ENCODE measurements at regions not wholly inside any gene's neighbourhood (a gene's known extent, or its start where the extent isn't known, plus 50 kb on each side); places are given as distances from the start of the nearest gene placed in this dataset.

DNA sequence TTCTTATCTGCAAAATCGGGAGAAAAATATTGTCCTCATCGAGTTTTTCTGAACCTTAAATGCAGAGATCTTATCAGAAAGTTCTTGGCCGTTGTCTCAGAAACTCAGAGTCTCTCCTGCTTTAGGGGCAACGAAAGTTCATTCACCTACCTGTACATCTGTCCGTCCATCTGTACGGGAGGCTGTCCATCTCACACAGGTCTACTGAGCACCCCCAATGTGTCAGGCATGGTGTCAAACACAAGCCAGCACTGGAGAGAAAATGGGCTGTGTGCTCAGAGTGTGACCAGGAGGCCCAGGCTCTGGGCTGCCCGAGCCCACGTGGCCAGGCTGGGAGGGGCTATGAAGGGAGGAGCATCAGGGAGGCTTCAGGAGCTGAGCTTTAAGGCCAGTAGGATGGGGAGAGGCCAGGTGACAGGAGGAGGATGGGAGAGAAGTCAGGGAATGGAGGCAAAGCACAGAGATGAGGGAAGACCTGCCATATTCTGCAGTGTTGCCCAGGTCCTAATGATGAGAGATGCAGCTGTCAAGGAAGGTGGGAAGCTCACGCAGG is 62.4 kb upstream of the MYEOV start:
- no peak overlapping the region for H3K27ac Mint-ChIP-seq
- DNase-seq: no peak
- H3K4me3 Mint-ChIP-seq: no peak overlapping the region
- peaks cover 10% of the 10 kb centered on the region for H3K27me3 Mint-ChIP-seq
- intact Hi-C loops (cut with micrococcal nuclease): no loop called here
- H3K9me3 Mint-ChIP-seq: peaks cover 10% of the 10 kb centered on the region
- no peaks in the 10 kb centered on the region for H3K4me1 Mint-ChIP-seq
- no peaks in the 10 kb centered on the region for H3K36me3 Mint-ChIP-seq (ENCODE audit: low read depth)

DNA sequence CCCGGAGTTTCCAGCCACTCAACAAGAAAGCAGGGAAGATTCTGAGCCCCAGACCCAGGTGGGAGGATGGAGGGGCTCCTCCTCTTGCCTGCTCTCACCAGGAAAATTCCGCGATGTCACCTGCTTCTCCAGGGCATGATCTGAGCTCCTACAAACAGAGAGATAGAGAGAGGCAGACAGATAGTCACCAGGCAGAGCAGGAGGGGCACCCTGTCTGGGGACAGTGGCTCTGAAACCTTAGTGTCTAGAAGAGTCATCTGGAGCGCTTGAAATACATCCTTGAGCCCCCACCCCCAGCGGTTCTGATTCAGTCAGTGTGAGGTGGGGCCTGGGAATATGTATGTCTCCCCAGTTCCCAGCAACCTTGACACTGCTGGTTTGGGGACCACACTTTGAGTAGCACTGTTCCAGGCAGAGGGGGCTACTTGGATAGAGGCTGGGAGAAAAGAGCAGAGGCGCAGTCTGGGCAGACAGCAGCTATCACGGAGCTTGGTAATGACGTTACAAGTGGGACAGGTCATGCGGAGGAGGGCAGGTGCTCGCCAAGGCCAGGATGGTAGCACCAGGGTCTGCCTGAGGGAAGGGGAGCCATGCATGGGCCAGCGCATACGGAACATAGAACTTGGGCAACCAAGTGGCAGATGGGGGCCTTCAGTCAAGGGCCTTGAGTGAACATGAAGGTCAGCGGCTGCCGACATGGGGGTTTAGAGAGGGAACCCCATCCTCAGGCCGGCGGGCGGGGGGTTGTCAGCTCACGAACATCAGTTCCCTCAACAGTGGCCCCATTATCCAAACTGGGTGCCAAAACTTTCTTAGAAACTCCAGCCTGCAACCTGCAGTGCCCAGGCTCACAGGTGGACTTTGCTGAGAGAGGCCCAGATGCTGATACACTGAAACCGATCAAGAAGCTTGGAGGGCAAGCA is 60.9 kb upstream of the MYEOV start:
- Mint-ChIP-seq H3K27me3 (peaks cover 8% of the 10 kb centered on the region), H3K4me1 (peaks cover under 1% of the 10 kb centered on the region), H3K27ac (no peak overlapping the region), H3K4me3 (no peak overlapping the region), H3K36me3 (ENCODE audit: low read depth) (no peaks in the 10 kb centered on the region), H3K9me3 (no peaks in the 10 kb centered on the region)
- intact Hi-C loops (cut with micrococcal nuclease): no loop called here
- no peak for DNase-seq

DNA sequence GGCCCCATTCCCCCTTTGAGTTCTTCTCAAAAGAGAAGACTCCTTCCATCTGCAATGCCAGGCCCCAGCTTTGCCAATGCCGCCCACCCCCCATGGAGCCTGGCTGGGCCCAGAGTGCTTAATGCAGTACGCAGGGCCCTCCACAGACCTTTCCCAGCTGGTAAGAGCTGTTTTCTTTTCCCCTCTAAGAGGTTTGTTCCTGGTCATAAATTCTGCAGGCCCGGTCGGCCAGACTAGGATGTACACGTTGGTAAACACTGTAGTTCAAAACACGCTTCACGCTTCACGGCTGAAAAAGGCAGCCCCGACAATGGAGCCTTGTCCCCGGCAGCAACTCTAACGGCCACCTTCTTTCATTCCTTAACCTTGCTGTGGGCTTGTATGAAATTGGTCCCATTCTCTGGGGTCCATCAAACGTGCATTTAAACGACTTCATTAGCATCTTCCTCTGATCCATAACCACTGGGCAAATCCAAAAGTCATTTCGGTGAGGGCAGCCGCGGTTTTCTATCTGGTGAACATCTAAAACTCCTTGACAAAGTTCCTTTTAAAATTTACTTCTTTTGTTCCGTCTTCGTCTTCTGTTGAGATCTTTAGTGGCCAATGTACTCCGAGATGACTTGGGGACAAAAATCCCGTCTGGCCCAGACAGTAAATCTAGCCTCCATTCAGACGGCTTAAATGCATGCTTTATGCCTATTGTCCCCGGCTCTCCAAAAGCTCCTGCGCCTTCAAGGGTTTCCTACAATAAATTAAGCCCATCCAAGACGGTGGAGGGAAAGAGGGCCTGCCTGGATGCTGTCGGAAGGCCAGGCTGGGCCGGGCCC is 60.0 kb upstream of the MYEOV start:
- H3K36me3 Mint-ChIP-seq (ENCODE audit: low read depth): no peaks in the 10 kb centered on the region
- peak overlapping the region; percentile 10 for H3K27ac Mint-ChIP-seq
- intact Hi-C loops (cut with micrococcal nuclease): no loop called here
- peaks cover 4% of the 10 kb centered on the region for H3K9me3 Mint-ChIP-seq
- H3K4me3 Mint-ChIP-seq: no peak overlapping the region
- DNase-seq: no peak
- H3K27me3 Mint-ChIP-seq: peaks cover 10% of the 10 kb centered on the region
- peaks cover 9% of the 10 kb centered on the region for H3K4me1 Mint-ChIP-seq

DNA sequence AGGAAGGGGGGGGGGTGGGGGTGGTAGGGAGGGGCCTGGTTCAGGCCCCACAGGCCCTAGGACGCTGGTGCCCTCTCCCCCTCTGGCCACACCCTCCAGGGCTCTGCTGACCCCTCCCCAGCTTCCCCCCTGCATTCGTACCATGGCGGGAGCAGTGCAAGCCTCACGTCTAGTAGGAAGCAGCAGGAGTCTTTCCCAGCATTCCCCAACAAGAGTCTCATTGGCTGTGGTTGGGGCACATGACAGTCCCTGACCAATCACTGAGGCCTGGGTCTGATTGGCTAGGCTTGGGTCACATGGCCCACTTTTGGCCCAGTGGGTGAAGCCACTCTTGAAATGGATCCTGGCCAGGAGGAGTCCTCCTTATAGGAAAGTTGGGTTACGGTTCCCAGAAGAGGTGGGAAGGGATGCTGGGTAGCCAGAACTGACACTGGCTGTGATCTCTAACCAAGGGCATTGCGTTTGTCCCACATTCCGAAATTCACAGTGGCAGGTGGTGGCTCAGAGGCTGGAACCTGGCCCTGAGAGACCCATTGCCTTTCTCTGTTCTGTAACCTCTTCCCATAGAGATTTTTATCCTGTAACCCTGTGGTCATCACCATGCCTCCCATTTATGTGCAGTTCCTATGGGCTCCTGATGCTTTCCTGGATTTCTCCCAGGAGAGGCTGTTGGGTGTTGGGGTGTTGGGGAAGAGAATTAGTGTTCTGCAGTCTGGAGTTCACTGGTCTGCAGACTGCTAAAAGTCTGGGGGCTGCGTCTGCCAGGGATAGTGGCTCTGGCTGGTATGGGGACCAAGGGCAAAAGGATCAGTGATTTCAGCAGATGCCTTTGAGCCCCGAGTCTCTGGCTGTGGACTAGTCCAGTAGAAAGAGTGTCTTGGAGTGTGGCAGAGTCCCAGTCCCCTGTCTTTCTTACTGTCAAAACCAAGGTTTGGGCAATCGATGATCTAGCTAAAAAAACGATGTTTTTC is 58.9 kb upstream of the MYEOV start:
- Mint-ChIP-seq H3K27me3 (peaks cover 10% of the 10 kb centered on the region), H3K4me3 (no peak overlapping the region), H3K36me3 (ENCODE audit: low read depth) (no peaks in the 10 kb centered on the region), H3K27ac (no peak overlapping the region), H3K4me1 (peaks cover 17% of the 10 kb centered on the region), H3K9me3 (peaks cover 4% of the 10 kb centered on the region)
- DNase-seq: no peak
- intact Hi-C loops (cut with micrococcal nuclease): loop anchor here (5.0 kb wide), 2 partner anchors 117 to 207 kb away; no protein-coding TSS in a partner anchor

DNA sequence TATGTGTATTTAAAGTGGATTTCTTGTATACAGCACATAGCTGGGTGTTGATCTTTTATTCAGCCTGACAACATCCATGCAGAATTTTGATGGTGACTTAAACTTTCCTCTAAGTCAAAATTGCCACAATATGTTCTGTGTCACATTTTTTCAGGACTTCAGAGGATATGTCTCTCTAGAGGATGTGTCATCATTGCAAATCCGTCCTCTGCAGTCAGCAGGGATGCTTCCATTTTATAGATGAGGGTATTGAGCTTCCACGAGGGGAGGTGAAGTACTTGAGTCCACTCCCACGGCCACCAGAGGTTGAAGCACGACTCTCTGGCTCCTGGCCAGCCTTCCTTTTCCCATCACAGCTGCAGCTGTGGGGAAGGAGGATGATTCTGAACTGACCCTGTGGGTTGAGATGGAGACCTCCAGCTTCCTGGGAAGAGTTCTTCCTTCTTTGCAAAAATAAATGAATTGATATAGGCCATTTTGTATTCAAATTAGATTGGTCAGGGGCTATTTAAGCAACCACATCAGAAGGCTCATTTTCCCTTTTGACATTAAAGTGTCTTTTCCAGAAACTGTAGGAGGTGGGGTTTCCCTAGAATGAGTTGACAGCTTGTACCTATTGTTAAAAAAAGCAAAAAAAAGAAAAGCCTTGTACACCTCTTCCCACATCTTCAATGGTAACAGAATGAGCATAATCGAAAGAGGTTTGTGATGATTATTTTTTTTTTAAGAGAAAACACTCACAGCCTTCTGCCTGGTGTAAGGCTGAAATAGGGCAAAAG is 55.2 kb upstream of the MYEOV start:
- H3K27me3 Mint-ChIP-seq: peaks cover 10% of the 10 kb centered on the region
- intact Hi-C loops (cut with micrococcal nuclease): loop anchor here (1.0 to 5.0 kb wide), 8 partner anchors 25 to 308 kb away; no protein-coding TSS in a partner anchor
- H3K9me3 Mint-ChIP-seq: peaks cover 11% of the 10 kb centered on the region
- H3K4me1 Mint-ChIP-seq: peaks cover 28% of the 10 kb centered on the region
- DNase-seq: no peak
- H3K4me3 Mint-ChIP-seq: peak overlapping the region; percentile 65
- H3K36me3 Mint-ChIP-seq (ENCODE audit: low read depth): no peaks in the 10 kb centered on the region
- peak overlapping the region; percentile 96 for H3K27ac Mint-ChIP-seq

DNA sequence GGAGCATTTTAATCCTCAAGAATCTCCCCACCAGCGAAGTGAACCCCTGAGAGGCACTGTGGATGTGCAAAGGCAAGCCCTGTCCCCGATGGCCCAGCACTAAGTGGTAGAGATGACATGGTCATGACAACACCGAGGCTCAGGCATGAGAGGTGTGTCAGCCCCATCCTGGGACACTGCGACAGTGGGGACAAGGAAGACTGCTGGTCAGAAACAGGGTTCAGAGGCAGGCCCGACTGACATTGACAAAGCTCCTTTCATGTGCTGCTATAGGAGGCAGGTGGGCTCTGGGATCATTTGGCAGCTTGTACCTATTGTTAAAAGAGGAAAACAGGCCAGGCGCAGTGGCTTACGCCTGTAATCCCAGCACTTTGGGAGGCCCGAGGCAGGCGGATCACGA is 54.3 kb upstream of the MYEOV start:
- no peak overlapping the region for H3K4me3 Mint-ChIP-seq
- peaks cover 11% of the 10 kb centered on the region for H3K9me3 Mint-ChIP-seq
- peaks cover 10% of the 10 kb centered on the region for H3K27me3 Mint-ChIP-seq
- no peaks in the 10 kb centered on the region for H3K36me3 Mint-ChIP-seq (ENCODE audit: low read depth)
- DNase-seq: no peak
- intact Hi-C loops (cut with micrococcal nuclease): loop anchor here (1.0 to 5.0 kb wide), 7 partner anchors 26 to 307 kb away; no protein-coding TSS in a partner anchor
- peak overlapping the region; percentile 96 for H3K27ac Mint-ChIP-seq
- H3K4me1 Mint-ChIP-seq: peaks cover 28% of the 10 kb centered on the region

DNA sequence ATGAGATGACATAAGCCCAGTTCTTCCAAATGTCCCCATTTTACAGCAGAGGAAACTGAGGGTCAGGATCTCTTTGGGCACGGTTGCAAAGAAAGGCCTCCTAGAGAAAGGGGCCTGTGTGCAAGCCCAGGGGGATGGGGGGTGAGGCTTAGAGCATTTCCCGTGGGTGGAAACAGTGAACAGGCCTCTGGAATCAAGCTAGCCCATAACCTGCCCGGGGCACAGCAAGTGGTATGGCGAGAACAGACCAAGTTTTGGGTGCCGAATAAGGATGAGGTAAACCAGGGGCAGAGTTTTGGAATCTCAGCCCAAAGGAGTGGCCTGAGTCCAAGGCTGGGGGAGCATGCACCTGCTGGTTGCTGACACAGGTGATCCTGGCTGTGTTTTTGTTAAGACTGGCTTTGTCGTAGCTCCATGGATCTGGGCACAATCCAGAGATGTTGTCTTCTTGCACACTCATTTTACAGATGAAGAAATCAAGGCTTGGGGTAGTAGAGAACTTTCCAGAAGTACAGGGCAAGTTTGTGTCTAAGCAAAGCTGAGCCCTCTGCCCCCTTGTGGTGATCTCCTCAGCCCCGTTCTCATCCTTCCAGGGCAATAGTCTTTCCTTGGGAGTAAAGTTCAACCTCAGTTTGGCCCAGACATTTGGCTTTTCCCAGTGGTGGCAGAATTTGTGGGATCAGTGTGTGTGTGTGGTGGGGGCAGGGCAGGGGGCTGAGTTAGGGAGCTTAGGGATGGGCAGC is 53.5 kb upstream of the MYEOV start:
- Mint-ChIP-seq H3K9me3 (peaks cover 11% of the 10 kb centered on the region), H3K4me3 (no peak overlapping the region), H3K4me1 (peaks cover 28% of the 10 kb centered on the region), H3K27me3 (peaks cover 10% of the 10 kb centered on the region), H3K27ac (peak overlapping the region; percentile 21), H3K36me3 (ENCODE audit: low read depth) (no peaks in the 10 kb centered on the region)
- intact Hi-C loops (cut with micrococcal nuclease): loop anchor here (1.0 kb wide), 1 partner anchor 139 kb away; no protein-coding TSS in a partner anchor
- no peak for DNase-seq

DNA sequence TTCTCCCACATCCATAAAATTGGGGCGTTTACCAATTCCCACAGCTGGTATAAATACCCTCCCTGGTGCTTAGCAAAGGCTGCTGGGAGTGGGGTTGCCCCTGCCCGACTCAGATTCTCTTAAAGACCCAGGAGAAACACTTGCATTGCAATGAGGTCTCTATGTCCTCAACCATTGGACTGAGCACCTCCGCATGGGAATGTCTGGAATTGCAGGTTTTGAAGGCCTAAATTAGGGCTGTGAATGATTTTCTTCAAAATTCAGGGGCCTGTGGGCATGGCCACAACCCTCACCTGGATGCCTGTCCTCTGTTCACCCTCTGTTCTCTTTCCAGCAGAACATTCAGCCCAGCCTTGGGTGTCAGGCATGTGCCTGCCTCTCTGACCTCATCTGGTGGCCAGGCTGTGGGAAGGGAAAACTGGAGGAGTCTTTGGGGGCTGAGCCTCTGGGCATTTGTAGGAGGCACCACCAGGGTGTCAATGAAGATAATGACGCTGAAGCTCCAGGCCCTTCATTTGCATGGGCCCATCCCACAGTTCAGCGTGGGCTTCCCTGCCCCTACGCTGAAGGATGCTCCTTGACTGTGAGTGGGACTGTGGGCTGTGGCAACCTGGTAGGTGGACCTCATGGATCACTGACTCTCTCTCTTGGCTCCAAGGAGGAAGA is 52.7 kb upstream of the MYEOV start:
- Mint-ChIP-seq H3K27me3 (peaks cover 12% of the 10 kb centered on the region), H3K27ac (peak overlapping the region; percentile 13), H3K9me3 (peaks cover 11% of the 10 kb centered on the region), H3K36me3 (ENCODE audit: low read depth) (no peaks in the 10 kb centered on the region), H3K4me3 (no peak overlapping the region), H3K4me1 (peaks cover 28% of the 10 kb centered on the region)
- intact Hi-C loops (cut with micrococcal nuclease): no loop called here
- no peak for DNase-seq

DNA sequence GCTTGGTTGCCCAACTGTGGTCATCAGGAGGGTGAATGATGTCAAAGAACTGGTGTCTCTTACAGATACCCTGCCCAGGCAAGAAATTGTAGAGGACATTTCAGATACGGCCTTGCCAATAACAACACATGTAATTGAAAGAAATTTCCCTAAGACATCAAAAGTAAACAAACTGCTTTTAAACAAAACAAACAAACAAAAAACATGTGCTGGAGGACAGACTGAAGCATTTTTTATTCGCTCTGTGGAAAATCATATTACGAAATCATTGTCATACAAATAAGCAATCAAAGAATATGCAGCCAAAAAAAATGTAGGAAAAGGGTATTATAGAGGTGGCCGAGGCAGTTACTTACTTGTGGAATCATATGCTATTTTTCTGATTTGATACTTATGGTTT is 52.1 kb upstream of the MYEOV start:
- intact Hi-C loops (cut with micrococcal nuclease): no loop called here

DNA sequence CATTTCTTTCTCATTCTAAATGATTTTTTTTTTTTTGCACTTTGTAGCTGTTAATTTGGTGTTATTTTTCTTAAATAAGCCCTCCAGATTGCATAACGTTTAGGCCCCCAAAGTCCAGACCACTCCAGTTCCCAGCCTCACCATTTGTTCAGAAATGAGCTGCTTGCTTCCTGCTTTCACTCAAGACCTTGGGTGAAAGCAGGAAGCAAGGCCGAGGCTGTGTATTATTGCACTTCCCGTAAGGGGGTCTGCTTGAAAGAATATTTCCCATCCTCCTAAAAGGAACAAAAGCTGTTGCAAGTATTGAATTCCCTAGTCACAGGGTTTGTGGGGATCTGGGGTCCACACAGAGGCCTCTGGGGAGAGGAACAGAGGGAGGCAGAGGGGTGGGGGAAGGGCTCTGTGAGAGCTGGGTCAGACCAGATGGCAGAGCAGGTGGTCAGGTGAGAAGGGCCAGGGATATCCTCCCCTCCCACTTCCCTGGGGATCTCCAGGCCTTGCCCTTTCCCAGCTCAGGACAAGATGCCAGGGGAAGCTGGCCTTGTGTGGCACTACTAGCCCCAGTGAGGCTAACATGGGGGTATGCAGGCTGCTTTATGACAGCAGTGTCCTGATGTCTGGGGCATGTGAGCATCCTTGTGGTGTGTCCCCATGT is 51.6 kb upstream of the MYEOV start:
- Mint-ChIP-seq H3K4me1 (peaks cover 28% of the 10 kb centered on the region), H3K4me3 (no peak overlapping the region), H3K9me3 (peaks cover 11% of the 10 kb centered on the region), H3K27ac (peak overlapping the region; percentile 65), H3K36me3 (ENCODE audit: low read depth) (no peaks in the 10 kb centered on the region), H3K27me3 (peaks cover 14% of the 10 kb centered on the region)
- DNase-seq: no peak
- intact Hi-C loops (cut with micrococcal nuclease): no loop called here

More for the DNA sequence above, 52.1 kb upstream of the MYEOV start:
- Mint-ChIP-seq H3K4me3 (no peak overlapping the region), H3K27ac (peak overlapping the region; percentile 13), H3K27me3 (peaks cover 14% of the 10 kb centered on the region), H3K36me3 (ENCODE audit: low read depth) (no peaks in the 10 kb centered on the region), H3K4me1 (peaks cover 28% of the 10 kb centered on the region), H3K9me3 (peaks cover 11% of the 10 kb centered on the region)
- no peak for DNase-seq

DNA sequence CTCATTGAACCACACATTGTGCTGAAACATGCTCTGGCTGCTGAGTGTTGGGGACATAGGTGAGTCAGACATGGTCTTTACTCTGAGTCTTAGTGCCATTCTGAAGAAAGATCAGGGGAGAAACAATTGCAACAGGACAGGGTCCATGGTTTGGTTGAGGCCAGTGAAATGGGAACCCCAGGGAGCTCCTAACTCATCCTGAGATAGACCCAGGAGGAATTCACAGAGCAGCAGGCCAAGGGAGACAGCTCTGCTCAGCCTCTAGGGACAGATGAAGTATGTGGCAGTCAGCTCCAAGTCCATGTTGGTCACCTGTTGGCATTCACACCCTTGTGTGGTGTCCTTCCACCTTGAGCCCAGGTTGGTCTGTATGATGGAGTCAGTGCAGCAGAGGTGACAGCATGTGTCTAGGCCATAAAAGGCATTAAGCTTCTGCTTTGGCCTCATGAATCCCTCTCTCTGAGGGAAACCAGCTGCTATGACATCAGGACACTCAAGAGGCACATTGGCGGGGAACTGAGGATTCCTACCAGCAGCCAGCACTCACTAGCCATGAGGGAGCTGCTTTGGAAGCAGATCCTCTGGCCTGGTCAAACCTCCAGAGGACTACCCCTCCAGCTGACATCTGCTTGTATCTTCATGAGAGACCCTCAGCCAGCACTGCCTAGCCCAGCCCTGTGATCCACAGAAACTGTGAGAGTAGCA is 50.3 kb upstream of the MYEOV start:
- DNase-seq: no peak
- no peaks in the 10 kb centered on the region for H3K36me3 Mint-ChIP-seq (ENCODE audit: low read depth)

More for the DNA sequence above, 50.3 kb upstream of the MYEOV start:
- Mint-ChIP-seq H3K4me1 (peaks cover 22% of the 10 kb centered on the region), H3K27me3 (peaks cover 13% of the 10 kb centered on the region), H3K9me3 (peaks cover 7% of the 10 kb centered on the region), H3K4me3 (no peak overlapping the region), H3K27ac (no peak overlapping the region)
- intact Hi-C loops (cut with micrococcal nuclease): no loop called here

Data from activated CD4-positive, alpha-beta T cell treated with anti-CD3 and anti-CD28 coated beads, Interleukin-2, amount 10 ng/mL, durations not matched to agents 24 days and 14 days (primary cell).